HFF-Myc (cell line): ENCODE measurements at regions not wholly inside any gene's neighbourhood (a gene's known extent, or its start where the extent isn't known, plus 50 kb on each side); places are given as distances from the start of the nearest gene placed in this dataset.

Experiments
- DNase-seq: peaks from one replicate; pipeline ENCODE4 v3.0.0-alpha.2; 2011; ENCODE audit warnings: low read depth; ENCODE audit errors: extremely low read depth
- H3K4me3 ChIP-seq: replicated peaks from 2 replicates; pipeline ENCODE4 v1.5.1; 2011; ENCODE audit warnings: low read depth, mild to moderate bottlenecking, control low read depth, low read length
- CTCF ChIP-seq: IDR thresholded peaks from 2 replicates; pipeline ENCODE4 v1.5.1; 2012; ENCODE audit warnings: mild to moderate bottlenecking, low read depth, low read length, control low read depth; ENCODE audit errors: missing control alignments

- H3K4me3 ChIP-seq: no peak overlapping the region
- DNase-seq: no peak
- TF ChIP-seq CTCF: no peak
Measured at GRCh38 chr4:138838251-138838650, 177.3 kb upstream of the NOCT start.

- no peak for TF ChIP-seq CTCF
- no peak for DNase-seq
- no peak overlapping the region for H3K4me3 ChIP-seq
Measured at GRCh38 chr4:138835832-138836533, 179.6 kb upstream of the NOCT start.

GRCh38 chr4:138833974-138834373 lies 181.6 kb upstream of the NOCT start:
- no peak for DNase-seq

GRCh38 chr4:138832563-138832962 lies 183.0 kb upstream of the NOCT start:
- no peak for DNase-seq
- TF ChIP-seq CTCF: no peak
- no peak overlapping the region for H3K4me3 ChIP-seq

More at GRCh38 chr4:138833974-138834373, 181.6 kb upstream of the NOCT start:
- no peak for TF ChIP-seq CTCF
- no peak overlapping the region for H3K4me3 ChIP-seq

- no peak overlapping the region for H3K4me3 ChIP-seq
- TF ChIP-seq CTCF: no peak
- no peak for DNase-seq
Measured at GRCh38 chr4:138831948-138832347, 183.6 kb upstream of the NOCT start.

- H3K4me3 ChIP-seq: no peak overlapping the region
- TF ChIP-seq CTCF: no peak
- DNase-seq: no peak
Measured at GRCh38 chr4:138828926-138829325, 186.7 kb upstream of the NOCT start.

GRCh38 chr4:138826754-138827153 lies 188.8 kb upstream of the NOCT start:
- no peak for DNase-seq
- TF ChIP-seq CTCF: no peak
- H3K4me3 ChIP-seq: no peak overlapping the region
